Amygdala (tissue), 56 donors: ENCODE measurements at regions not wholly inside any gene's neighbourhood (a gene's known extent, or its start where the extent isn't known, plus 50 kb on each side); places are given as distances from the start of the nearest gene placed in this dataset.

Source experiments
- DNase-seq, 56 donors: peaks; one replicate each; lab custom pipeline; 2025; lab: John Stamatoyannopoulos, UW

DNA sequence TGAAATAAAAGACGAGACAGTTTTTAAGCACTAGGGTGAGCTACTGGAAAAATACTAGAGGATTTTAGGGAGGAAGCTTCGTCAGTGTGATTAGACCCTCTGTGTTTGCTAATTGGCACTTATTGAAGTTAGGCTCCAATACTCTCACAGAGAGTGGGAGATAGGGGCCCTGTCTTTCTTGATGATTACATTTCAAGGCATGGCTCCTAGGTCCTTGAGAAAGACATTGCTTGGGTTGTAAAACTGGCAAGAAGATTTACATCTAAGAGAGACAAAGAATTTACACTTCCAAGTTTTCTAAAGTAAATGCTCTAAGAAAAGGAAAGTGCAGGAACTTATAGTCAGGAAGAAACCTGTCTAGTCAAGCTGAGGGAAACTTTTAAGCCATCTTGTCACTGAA, 183.2 kb downstream of the C12orf50 start:
- DNase-seq = no peak

DNA sequence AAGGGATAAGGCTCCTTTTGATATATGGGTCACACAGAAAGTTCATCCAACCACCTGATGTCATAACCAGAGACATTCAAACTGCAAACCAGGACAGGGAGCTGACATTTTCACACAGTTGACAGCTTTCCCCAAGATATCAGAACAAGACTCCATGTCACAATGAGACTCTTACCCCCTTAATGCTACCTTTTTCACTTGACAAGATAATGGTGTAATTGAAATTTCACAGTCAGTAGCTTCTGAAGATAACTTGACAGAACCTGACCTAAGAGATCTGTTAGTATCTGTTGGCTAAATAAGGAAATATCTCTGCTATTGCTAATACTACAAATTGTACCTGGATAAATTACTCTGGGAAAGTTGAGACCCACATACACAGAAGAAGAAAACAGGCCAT, 187.3 kb downstream of the C12orf50 start:
- DNase-seq = no peak

DNA sequence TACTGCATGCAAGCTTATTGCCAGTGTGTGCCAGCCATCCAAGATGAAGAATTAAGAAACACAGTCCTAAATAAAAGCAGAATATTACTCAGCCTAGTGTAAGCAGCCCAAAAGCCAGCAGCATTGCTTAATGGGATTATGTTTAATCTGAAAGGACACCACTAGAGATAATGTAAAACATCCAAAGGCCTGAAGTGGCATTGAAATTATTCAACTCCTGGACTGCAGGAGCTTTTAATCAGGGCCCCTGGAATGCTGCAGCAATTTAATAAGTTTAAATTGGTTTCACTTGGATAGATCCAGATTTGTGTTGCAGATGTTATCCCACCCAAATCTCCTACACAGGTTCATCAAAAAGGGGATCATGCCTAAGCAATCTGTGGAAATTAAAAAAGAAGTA, 193.0 kb downstream of the C12orf50 start:
- DNase-seq = no peak

DNA sequence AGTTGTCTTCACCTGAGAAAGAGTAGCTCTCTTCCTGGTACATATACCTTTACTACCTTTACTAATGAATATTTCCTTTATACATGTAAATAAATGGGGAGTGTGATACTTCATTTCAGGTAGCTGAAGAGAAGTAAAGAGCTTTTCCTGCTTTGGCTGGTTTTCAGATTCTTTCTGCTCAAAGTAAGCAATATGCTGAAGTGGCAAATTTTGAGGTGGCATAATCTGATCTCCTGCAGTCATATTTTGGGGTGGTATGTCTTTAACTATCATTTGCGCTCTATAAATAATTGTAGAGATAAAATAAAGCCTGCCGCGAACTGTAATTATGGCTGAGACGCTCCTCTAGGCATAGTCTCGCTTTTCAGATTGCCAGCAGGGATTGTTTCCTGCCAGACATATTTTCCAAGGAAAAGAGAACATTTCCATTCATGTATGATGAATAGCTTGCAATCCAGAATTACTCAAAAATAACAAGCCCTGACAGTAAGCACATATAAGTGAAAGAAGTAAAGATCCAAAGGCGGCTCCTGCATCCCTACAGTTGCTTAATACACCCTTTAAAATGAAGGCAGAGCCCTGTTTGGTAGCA, 200.7 kb downstream of the C12orf50 start:
- no peak for DNase-seq

DNA sequence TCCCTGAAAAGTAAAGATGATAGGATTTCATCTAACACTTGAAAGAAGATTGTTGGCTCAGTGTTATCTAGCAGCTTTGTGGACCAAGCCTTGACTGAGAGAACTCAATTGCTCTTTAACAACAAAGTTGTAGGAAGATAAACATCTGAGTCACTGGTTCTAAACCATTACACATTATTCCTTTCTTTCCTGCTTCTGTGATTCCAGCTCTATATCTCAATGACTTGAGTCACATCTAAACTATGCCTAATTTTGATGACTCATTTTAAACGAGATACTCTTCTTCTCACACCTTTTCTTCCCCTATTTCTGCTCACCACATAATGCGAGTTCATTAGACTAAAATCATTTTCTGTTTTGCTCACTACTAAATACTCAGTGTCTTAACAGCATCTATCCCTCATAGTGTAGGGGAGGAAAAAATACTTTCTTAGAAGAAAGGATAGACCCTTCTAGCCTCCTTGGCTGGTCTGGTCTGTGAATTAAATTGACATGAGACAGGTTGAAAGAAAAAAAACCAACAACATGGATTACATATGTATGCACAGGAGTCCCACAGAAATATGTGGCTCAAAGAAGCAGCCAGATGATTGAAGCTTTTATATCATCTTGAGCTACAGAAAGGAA, 201.4 kb downstream of the C12orf50 start:
- DNase-seq = no peak

DNA sequence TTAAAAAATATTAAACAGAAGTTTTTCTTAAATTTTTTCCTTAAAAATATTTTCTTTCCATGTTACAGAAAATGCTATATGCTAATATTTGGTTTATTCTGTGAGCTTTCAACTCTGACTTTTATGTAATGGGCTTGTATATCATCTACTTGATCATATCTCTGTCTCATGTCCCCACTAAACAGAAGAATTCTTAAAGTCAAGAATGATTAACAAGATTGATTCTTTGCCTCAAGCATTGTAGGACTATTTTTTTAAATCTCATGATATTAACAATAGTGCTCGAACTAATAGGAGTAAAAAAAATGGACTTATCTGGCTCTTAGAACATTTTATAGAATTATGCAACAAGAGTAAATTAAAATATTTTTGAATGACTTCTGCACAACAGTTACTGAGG, 206.3 kb downstream of the C12orf50 start:
- DNase-seq = no peak

DNA sequence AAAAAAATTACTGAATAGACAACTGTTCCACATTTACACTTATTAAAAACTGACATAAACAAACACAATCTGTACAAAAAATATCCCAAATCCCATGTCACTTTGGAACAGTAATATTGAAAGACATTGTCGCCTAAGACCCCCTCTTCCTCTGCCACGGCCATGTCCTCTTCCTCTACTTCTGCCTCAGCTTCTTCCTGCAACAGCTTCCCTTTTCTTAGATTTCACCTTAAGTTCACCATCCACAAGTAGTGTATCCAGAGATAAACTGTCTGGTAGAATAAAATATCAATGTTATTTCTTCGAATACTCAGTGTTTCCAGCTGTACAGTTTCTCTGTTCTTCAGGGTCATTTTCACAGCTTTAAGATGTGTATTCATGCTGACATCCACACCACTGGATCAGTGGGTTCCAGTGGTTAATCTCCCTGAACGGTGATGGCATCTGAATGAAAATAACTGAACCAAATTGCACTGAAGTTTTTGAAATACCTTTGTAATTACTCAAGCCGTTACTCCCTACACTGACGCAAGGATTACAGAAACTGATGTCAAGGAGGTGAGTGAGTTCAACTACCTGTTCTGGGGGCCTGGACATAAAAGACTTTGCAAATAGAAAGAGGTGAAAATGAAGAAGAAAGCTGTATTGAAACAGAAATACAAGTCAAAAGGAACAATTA, 208.5 kb downstream of the C12orf50 start:
- no peak for DNase-seq

DNA sequence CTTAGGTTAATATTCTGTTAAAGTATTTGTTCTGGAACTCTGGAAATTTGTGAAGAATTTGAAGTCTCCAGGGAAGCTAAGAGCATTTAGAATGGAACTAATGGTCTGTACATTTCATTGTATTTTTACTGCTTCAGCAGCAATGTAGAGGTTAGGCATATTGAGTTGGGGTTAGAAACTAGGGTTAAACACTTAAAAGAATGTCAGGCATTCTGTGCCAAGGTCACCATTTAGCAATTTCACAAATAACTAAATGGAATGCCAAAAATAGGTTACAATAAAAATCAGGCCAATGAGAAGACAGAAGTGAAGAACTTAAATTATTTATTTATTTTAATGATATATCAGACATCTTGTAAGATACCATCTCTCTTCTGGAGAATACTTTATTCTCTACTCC, 210.8 kb downstream of the C12orf50 start:
- no peak for DNase-seq

DNA sequence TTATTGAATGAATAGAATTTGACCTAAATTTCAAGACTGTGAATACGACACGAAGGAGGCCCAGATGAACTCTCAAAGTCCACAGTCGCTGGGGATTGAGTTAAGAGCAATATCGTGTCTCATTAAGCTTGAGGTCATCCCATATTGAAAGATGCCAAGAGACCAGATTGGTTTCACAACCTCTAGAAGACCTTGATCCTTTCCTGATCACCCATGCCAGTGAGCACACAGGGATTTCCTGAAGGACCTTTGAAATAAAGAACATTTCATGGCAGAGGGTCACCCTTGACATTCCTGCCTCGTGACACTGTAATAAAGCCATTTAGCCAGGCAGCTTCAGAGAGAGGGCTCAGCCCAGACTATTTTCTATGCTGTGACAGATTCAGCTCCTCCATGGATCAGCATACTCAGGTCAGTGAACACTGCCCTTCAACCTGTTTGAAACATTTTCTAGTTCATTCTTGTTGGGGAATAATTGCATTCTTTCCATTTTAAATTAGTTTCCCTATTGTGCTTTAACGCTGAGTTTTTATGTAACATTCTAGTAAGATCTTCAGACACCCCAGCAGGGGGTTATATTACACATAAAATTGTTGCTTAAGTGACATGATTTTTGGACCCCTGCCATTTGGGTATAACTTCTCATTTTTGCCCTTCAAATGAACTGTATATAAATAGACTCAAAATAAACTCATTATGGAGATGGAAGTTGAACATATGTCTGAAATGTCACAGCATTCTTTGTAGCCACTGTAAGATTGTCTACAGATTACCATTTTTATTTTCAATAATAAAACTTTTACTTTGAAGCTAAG, 213.2 kb downstream of the C12orf50 start:
- no peak for DNase-seq

DNA sequence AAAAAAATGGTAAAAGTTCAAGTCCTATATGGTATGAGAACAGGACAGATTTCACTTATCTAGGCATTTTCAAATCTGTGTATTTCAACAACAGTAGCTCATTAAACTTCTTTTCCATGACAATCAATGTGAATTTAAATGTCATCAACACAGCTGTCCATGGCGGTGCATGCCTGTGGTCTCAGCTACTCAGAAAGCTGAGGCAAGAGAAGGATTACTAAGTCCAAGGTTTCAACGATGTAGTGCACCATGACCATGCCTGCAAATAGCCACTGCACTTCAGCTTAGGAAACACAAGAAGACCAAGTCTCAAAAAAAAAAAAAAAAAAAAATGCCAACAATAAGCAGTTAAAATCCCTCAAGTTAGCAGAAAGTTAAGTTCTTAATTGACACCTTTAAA, 214.6 kb downstream of the C12orf50 start:
- DNase-seq = no peak

DNA sequence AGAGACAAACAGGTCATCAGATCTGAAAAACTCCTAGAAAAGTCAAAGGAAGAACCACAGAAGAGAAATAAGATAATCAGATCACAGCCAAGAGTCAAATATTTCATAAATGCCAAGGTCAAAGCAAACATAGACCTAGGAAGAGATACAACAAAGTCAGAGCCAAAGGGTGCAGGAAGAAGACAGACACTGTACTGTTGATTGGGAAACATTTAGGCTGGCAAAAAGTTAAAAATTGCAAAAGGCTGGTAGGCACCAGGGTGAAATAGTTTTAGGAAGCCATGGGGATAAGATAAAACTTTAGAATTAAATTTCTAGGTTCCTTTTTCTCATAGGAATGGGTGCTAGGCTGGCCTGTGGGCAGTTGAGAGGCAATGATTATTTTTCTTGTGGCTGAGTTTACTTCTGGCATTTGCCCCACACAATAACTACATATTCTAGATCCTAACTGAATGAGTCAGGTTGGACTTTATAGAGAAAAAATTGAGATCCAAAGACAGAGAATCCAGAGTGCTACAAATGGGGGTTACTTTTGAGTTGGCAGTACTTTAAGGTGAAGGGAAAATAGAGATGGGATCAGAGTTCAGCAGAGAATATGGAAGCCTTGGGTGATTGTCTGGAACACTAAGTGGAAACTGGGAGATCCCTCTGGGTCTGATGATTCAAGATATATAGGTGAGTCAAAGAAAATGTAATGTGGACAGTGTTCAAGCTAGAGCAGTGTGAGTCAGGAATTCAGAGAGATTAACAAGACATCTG, 215.5 kb downstream of the C12orf50 start:
- no peak for DNase-seq

DNA sequence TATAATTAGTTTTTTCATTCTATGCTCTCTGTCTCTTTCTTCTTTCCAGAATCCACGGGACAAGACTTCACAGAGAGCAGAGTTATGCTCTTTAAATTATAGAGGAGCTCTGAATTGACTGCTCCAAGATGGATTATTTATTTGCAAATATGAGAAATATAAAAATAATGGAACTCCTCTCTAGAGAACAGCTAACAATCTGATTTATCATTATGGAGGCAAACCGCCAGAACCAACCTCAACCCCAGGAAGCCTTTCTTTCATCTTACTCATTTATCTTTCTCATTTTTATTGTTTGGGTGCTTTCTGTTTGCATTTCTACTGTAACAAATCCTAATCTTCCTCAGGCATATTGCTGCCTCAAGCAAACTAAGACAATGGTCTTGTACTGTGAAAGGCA, 216.5 kb downstream of the C12orf50 start:
- DNase-seq = no peak

DNA sequence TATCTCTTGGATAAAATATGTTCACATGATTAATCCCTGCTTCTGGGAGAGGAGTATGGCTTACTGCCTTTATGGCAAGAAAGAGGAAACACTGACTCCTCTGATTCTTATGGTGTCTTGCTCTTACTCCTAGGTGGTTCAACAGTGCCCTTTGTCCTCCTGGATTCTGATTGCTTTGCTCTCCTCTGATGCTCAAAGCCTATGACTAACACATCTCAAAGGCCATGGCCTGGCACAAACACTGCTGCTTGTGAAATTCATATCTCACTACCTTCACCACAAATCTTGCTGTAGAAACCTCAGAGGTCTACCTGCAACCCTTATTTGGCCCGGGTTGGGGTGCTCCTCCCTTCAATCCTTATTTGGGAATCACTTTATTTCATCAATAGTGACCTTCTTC, 217.2 kb downstream of the C12orf50 start:
- no peak for DNase-seq

DNA sequence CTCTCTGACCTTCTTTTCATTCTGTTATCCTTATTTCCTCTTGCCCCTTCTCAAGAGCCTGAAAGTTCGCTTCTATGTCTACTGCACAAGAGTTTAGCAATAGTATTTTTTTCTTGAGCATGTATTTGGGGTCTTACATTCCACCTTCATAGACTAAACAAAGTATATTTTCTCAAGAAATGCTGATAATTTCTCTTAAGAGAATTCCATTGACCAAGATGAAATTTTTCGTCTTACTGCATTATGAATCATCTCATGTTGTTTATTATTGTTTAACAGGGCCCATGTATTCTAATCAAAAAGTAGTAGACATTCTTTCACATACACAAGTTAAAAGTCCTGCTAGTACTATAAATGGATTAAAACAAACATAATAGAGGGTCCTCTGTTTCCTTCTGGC, 219.3 kb downstream of the C12orf50 start:
- DNase-seq = no peak

DNA sequence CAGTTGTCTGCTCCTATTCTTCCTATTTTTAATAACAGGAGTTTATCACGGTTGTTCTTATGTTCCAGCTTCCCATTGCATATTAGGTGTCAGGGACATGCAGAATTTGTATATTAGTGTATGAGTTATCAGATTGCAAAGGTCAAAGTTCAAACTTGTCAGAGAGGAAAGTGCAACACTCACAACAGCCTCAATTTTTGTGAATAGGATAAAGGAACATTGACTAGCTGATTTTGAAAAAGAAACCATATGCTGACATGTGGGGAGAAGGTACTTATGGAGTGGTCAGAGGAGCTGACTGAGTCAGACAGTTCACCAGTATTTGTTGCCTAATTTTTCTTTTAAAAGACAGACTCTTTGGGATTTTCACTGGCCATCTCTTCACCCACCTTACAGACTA, 222.1 kb downstream of the C12orf50 start:
- no peak for DNase-seq

DNA sequence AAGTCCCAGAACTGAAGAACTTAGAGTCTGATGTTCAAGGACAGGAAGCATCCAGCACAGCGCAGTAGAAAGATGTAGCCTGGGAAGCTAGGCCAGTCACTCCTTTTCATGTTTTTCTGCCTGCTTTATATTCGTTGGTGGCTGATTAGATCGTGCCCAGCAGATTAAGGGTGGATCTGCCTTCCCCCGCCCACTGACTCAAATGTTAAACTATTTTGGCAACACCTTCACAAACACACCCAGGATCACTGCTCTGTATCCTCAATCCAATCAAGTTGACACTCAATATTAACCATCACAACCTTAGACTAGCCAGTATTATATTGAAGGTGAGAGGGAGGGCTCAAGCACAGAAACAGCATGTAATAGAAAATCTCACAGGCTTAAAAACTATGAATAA, 222.9 kb downstream of the C12orf50 start:
- DNase-seq = no peak

DNA sequence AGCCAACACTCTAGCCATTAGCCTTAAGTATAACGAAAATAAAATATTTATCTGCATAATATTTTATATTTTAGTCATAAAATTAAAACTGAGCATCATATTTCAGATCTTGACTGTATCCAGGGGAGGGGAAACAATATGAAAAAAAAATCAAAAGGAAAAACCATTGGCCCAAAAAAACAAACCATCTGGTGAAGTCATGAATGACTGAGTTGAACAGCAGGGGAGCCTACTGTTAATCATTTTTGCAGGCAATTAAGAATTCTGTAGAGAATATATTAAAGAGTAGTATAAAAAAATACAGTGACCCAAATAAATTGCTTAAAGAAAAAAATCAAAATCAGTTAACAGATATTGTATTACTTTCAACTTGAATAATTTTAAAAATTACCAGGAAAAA, 224.8 kb downstream of the C12orf50 start:
- no peak for DNase-seq

DNA sequence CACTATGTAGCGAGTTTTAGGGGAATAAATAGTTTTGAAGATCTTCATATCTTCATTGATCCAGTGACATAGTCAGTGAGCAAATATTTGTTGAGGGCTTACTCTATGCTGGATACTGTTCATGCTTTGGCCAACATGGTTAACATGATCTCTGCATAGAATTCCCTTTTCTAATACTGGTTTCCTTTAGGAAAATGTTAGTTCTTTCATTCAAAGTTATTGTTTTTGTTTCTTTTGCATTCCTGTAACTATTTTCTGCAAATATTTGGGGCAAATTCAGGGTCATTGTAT, 226.5 kb downstream of the C12orf50 start:
- DNase-seq = no peak

DNA sequence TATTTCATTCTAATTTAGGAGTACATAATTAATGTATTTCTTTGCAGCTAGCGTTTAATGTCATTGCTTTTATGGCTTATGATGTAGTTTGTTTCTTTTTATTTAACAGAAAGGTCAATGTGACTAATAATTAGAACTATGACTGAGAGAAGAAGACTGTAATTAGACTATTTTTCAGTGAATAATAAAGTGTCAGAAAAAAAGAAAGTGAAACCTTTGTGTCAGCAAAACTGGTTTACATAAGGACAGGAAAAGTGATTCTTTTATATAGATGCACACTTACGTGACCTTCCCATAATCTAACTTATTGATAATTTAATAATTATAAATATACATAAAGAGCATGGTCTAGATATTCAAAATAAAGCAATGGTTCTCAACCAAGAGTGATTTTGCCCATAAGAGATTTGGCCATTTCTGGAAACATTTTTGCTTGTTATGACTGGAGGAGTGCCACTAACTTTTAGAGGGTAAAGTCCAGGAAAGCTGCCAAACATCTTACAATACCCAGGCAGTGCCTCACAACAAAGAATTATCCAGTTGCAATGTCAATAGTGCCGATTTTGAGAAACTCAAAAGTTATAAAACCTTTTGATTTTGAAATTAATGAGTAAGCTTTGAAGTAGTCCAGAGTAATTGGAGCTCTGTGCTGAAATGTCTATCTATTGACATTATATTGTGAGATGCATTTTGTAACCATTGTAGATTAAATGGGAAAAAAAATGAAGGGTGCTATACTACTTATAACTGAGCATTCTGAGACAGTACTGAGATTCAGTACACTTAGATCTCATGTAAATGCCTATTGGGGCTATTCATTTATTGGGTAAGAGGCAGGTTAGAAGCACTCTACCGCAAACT, 227.1 kb downstream of the C12orf50 start:
- DNase-seq = no peak

DNA sequence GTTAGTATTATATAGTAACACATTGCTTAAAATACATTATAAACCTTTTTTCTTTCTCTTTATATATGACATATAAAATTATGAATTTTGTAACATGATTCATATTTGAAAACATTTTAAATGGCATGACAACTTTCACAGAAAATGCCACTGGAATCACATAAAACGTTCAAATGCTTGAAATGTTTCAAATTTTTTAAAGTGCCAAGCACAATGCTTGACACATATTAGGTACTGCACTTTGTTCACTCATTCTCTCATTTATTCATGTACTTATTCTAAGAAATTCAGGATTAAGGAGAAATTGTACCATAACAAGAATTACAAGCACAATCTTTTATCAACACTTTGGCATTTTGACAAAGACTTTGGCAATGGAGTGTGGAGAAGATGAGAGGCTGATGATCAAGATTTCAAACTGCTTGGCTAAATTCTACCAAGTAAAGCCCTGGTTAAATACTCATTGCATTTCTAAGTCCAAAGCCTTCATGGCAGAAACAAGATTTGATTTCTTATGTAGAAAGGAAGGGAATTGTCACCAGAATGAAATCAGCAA, 232.2 kb downstream of the C12orf50 start:
- no peak for DNase-seq
